Heart left ventricle (tissue), 16 donors: ENCODE measurements at regions not wholly inside any gene's neighbourhood (a gene's known extent, or its start where the extent isn't known, plus 50 kb on each side); places are given as distances from the start of the nearest gene placed in this dataset.

ENCODE experiments used
- ATAC-seq, 4 donors: fragments of 200-7000 bp; cut with Tn5 transposase; one replicate each; pipeline ENCODE4 v1.9.1; 2020 to 2022; ENCODE audit warnings: moderate library complexity in 4 of 4, mild to moderate bottlenecking in 3 of 4, moderate number of reproducible peaks in 1 of 4
- DNase-seq, 5 donors: peaks; one replicate each; pipeline ENCODE4 v3.0.0-alpha.2; 2020
- H3K27ac ChIP-seq, 12 donors: fragments of 200-600 bp; sonication (generic) in 4 of 12; one replicate each; pipeline versions ENCODE4 v1.5.0 to v1.8.0; 2016 to 2022; ENCODE audit warnings: mild to moderate bottlenecking in 2 of 12
- H3K27me3 ChIP-seq, 9 donors: fragments of 200-600 bp; sonication (generic) in 2 of 9; one replicate each; pipeline versions ENCODE4 v1.5.1 to v1.8.0; 2016 to 2022; ENCODE audit warnings: mild to moderate bottlenecking in 3 of 9
- H3K36me3 ChIP-seq, 9 donors: fragments of 200-600 bp; sonication (generic) in 2 of 9; one replicate each; pipeline versions ENCODE4 v1.5.0 to v1.8.0; 2018 to 2022; ENCODE audit warnings: mild to moderate bottlenecking in 2 of 9
- H3K4me1 ChIP-seq, 12 donors: fragments of 200-600 bp; sonication (generic) in 4 of 12; one replicate each; pipeline versions ENCODE4 v1.5.0 to v1.8.0; 2016 to 2022; ENCODE audit warnings: mild to moderate bottlenecking in 3 of 12
- H3K4me3 ChIP-seq, 12 donors: fragments of 200-600 bp; sonication (generic) in 4 of 12; one replicate each; pipeline versions ENCODE4 v1.5.0 to v1.8.0; 2017 to 2022; ENCODE audit warnings: mild to moderate bottlenecking in 9 of 12, moderate library complexity in 4 of 12
- H3K9me3 ChIP-seq, 12 donors: fragments of 200-600 bp; sonication (generic) in 4 of 12; one replicate each; pipeline versions ENCODE4 v1.5.0 to v1.8.0; 2016 to 2022; ENCODE audit warnings: mild to moderate bottlenecking in 1 of 12
- POLR2A ChIP-seq, 2 donors: fragments of 450-650 bp; IDR thresholded peaks; one replicate each; pipeline ENCODE4 v1.6.1; 2017; ENCODE audit warnings: antibody characterized with exemption in 2 of 2, mild to moderate bottlenecking in 2 of 2, moderate library complexity in 2 of 2
- WGBS, 4 donors: extraction: QIAGEN DNeasy Blood & Tissue Kit in 2 of 4; methylation state at CpG; one replicate each; pipeline versions ENCODE4 v1.1.5 to v1.1.7; 2013 to 2018; 5-methylcytosine and 5-hydroxymethylcytosine counted together
- intact Hi-C, 10 donors: fragments of 100-400 bp; cut with DNase I; formaldehyde crosslinking; loops; one replicate each; pipeline versions ENCODE4 v1.11.1 to v1.14.2; 2022
- TF ChIP-seq, protein P1 (sequence below), 12 donors: fragments of 200-600 bp; sonication (generic) in 4 of 12; IDR thresholded peaks; one replicate each; pipeline versions ENCODE4 v1.5.0 to v1.8.0; 2018 to 2022; ENCODE audit warnings: antibody characterized with exemption in 12 of 12, mild to moderate bottlenecking in 5 of 12
- donor health status: ischemic (EF 13 %, LVEDD 7.1; RV severe dilation, severe dysfunction).
- donor health status: healthy with polysubstance abuse.
- donor health status: DM: no; HTN: yes; CAD: no.
- donor health status: DM: no; HTN: no; CAD: no.
- donor health status: ischemic (EF 25% LVEDD 6.9; RV normal size, moderate dysfunction).
- donor health status: ischemic (EF 25% LVEDD 5.7; RV mildly dilated, moderate dysfunction).
- donor health status: healthy.
- donor health status: DM: yes; HTN: yes; CAD: no.
- donor health status: ischemic (EF 35%, LVEDD 5.7; RV mildly dilated, moderate dysfunction).
- donor health status: nonischemic (EF 11% LVEDD 7.7; RV severe dilation, severe dysfunction).
- donor health status: DM: yes; HTN: yes; CAD: no.
- donor health status: PGD.
- donor health status: ischemic (EF 29% LVEDD 5.4; RV normal size, mild dysfunction).
- donor health status: nonischemic (EF 23%, LVEDD 6.1; RV moderate dilation, normal function).

GRCh38 chrX:39384996-39385395 is 583.7 kb downstream of the MID1IP1 start:
- no peak for TF ChIP-seq POLR2A (IDR thresholded peaks at IDR 0.05)
- TF ChIP-seq, protein P1, sequence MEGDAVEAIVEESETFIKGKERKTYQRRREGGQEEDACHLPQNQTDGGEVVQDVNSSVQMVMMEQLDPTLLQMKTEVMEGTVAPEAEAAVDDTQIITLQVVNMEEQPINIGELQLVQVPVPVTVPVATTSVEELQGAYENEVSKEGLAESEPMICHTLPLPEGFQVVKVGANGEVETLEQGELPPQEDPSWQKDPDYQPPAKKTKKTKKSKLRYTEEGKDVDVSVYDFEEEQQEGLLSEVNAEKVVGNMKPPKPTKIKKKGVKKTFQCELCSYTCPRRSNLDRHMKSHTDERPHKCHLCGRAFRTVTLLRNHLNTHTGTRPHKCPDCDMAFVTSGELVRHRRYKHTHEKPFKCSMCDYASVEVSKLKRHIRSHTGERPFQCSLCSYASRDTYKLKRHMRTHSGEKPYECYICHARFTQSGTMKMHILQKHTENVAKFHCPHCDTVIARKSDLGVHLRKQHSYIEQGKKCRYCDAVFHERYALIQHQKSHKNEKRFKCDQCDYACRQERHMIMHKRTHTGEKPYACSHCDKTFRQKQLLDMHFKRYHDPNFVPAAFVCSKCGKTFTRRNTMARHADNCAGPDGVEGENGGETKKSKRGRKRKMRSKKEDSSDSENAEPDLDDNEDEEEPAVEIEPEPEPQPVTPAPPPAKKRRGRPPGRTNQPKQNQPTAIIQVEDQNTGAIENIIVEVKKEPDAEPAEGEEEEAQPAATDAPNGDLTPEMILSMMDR (IDR thresholded peaks at IDR 0.05), result no peak
- WGBS, 4 donors, result 76 to 95% (median 83%) methylated on average over 6 of the region's 6 CpGs
- Histone ChIP-seq H3K4me3 (no peak overlapping the region), H3K36me3 (no peaks in the 10 kb centered on the region), H3K27me3 (peaks cover 0 to 39% (median 0%) of the 10 kb centered on the region in 9 donors), H3K9me3 (no peaks in the 10 kb centered on the region), H3K4me1 (no peaks in the 10 kb centered on the region), H3K27ac (no peak overlapping the region)
- intact Hi-C loops, result no loop called here
- ATAC-seq, result no peak
- no peak for DNase-seq

GRCh38 chrX:39388730-39389129 is 587.5 kb downstream of the MID1IP1 start:
- DNase-seq, result no peak
- Histone ChIP-seq H3K36me3 (no peaks in the 10 kb centered on the region), H3K4me1 (no peaks in the 10 kb centered on the region), H3K27me3 (peaks cover 0 to 53% (median 0%) of the 10 kb centered on the region in 9 donors), H3K4me3 (no peak overlapping the region), H3K27ac (no peak overlapping the region), H3K9me3 (no peaks in the 10 kb centered on the region)
- TF ChIP-seq POLR2A (IDR thresholded peaks at IDR 0.05), result no peak
- TF ChIP-seq, protein P1 (IDR thresholded peaks at IDR 0.05), result no peak
- no peak for ATAC-seq
- intact Hi-C loops, result no loop called here
- WGBS, 4 donors, result 80 to 100% (median 89%) methylated on average over 2 of the region's 2 CpGs

- Histone ChIP-seq H3K4me3 (no peak overlapping the region), H3K4me1 (no peaks in the 10 kb centered on the region), H3K9me3 (no peaks in the 10 kb centered on the region), H3K36me3 (no peaks in the 10 kb centered on the region), H3K27me3 (peaks cover 0 to 21% (median 0%) of the 10 kb centered on the region in 9 donors), H3K27ac (no peak overlapping the region)
- ATAC-seq (no peak), DNase-seq (no peak)
- TF ChIP-seq, protein P1 (IDR thresholded peaks at IDR 0.05), result no peak
- no peak for TF ChIP-seq POLR2A (IDR thresholded peaks at IDR 0.05)
- WGBS, 4 donors, result 54 to 59% (median 56%) methylated on average over 10 of the region's 10 CpGs
- intact Hi-C loops, result no loop called here
These were observed 595.2 kb downstream of the MID1IP1 start for GRCh38 chrX:39396358-39396995.

GRCh38 chrX:39397561-39398199 is 596.4 kb downstream of the MID1IP1 start:
- DNase-seq, result no peak
- no peak for ATAC-seq
- H3K27me3 ChIP-seq, result peaks cover 0 to 13% (median 0%) of the 10 kb centered on the region in 9 donors
- no peak overlapping the region for H3K27ac ChIP-seq
- H3K4me1 ChIP-seq, result no peaks in the 10 kb centered on the region
- intact Hi-C loops, result no loop called here
- WGBS, 4 donors, result 73 to 89% (median 85%) methylated on average over 14 of the region's 14 CpGs
- TF ChIP-seq, protein P1 (IDR thresholded peaks at IDR 0.05), result no peak
- TF ChIP-seq POLR2A (IDR thresholded peaks at IDR 0.05), result no peak
- no peaks in the 10 kb centered on the region for H3K36me3 ChIP-seq
- H3K9me3 ChIP-seq, result no peaks in the 10 kb centered on the region
- no peak overlapping the region for H3K4me3 ChIP-seq
